ENCODE measurements at regions not wholly inside any gene's neighbourhood (a gene's known extent, or its start where the extent isn't known, plus 50 kb on each side); places are given as distances from the start of the nearest gene placed in this dataset.

GRCh38 chr2:187709065-187709464 is 154.8 kb upstream of the TFPI start:
- 89% methylated on average over 2 of the region's 2 CpGs for WGBS
- TF ChIP-seq EGR1 (IDR thresholded peaks at IDR 0.05; ENCODE audit: low read depth in 2 of 2) (no peak), HNF4A (conservative IDR thresholded peaks at IDR 0.05) (no peak), SP1 (IDR thresholded peaks at IDR 0.05) (no peak), YY1 (IDR thresholded peaks at IDR 0.05) (no peak), FOXA2 (IDR thresholded peaks at IDR 0.05) (no peak), GABPA (IDR thresholded peaks at IDR 0.05 in 1 of 2, conservative IDR thresholded peaks at IDR 0.05 in 1 of 2) (no peak), HNF4G (IDR thresholded peaks at IDR 0.05) (no peak), CTCF (IDR thresholded peaks at IDR 0.05; ENCODE audit: low read depth, low read length, missing input control) (no peak), RXRA (IDR thresholded peaks at IDR 0.05) (no peak), NR2F2 (IDR thresholded peaks at IDR 0.05) (no peak), JUND (IDR thresholded peaks at IDR 0.05) (no peak)
- TF ChIP-seq, protein P1, sequence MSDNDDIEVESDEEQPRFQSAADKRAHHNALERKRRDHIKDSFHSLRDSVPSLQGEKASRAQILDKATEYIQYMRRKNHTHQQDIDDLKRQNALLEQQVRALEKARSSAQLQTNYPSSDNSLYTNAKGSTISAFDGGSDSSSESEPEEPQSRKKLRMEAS (IDR thresholded peaks at IDR 0.05): no peak
- no peak for DNase-seq (ENCODE audit: low spot score)
- H3K4me1 ChIP-seq (ENCODE audit: control insufficient read depth in 4 of 4, insufficient read depth in 4 of 4, low read length in 3 of 4): no peaks in the 10 kb centered on the region
- no peaks in the 10 kb centered on the region for H3K27me3 ChIP-seq (ENCODE audit: control insufficient read depth in 4 of 4, insufficient read depth in 4 of 4, low read length in 3 of 4)
- H3K4me3 ChIP-seq (ENCODE audit: low read depth in 1 of 3, low read length in 3 of 3): no peak overlapping the region
- H3K9ac ChIP-seq (ENCODE audit: low read depth in 1 of 2, low read length in 2 of 2): no peak overlapping the region
- H3K27ac ChIP-seq (ENCODE audit: low read depth in 1 of 2, low read length in 2 of 2): no peak overlapping the region
- no peaks in the 10 kb centered on the region for H3K9me3 ChIP-seq (ENCODE audit: control insufficient read depth in 4 of 4, low read length in 3 of 4)
- no peaks in the 10 kb centered on the region for H3K36me3 ChIP-seq (ENCODE audit: control insufficient read depth in 4 of 4, insufficient read depth in 3 of 4, low read depth in 1 of 4, low read length in 3 of 4)

DNA sequence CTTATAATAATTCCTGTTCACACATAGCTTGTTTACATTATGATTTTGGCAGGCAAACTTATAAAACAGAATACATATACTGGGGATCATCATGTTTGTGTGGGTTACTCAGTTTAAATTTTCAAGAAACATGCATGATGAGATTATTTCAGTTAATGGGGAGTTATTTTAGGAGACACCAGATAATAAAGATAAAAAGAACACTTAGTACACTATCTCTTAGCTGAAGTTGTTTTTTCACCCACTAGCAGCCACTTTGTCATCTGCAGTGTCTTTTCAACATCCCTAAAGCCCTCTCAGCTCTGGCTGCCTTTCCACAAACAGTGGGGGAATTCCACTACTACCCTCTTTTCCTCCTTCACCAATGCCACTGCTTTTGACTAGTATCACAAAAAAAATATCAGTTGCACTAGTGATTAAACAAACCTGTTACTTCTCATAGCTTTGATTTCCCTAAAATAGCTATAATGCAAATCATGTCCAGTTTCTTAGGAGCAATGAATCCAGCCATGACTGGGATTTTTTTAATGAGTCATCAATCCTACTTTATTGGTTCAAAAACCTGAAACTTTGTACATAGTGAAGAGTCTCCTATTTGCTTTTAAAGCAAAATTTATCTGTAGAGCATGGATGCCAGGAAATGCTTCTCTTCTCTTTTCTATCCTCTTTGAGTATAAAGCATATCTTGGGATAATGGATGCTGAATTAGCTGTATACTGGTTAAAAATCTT is 156.7 kb upstream of the TFPI start:
- no peak overlapping the region for H3K27ac ChIP-seq (ENCODE audit: low read depth in 1 of 2, low read length in 2 of 2)
- H3K27me3 ChIP-seq (ENCODE audit: control insufficient read depth in 4 of 4, insufficient read depth in 4 of 4, low read length in 3 of 4): no peaks in the 10 kb centered on the region
- H3K9me3 ChIP-seq (ENCODE audit: control insufficient read depth in 4 of 4, low read length in 3 of 4): no peaks in the 10 kb centered on the region
- H3K36me3 ChIP-seq (ENCODE audit: control insufficient read depth in 4 of 4, insufficient read depth in 3 of 4, low read depth in 1 of 4, low read length in 3 of 4): no peaks in the 10 kb centered on the region
- DNase-seq (ENCODE audit: low spot score): no peak
- no peak overlapping the region for H3K4me3 ChIP-seq (ENCODE audit: low read depth in 1 of 3, low read length in 3 of 3)
- no peak overlapping the region for H3K9ac ChIP-seq (ENCODE audit: low read depth in 1 of 2, low read length in 2 of 2)
- TF ChIP-seq EGR1 (IDR thresholded peaks at IDR 0.05; ENCODE audit: low read depth in 2 of 2): no peak
- TF ChIP-seq RXRA (IDR thresholded peaks at IDR 0.05): no peak
- TF ChIP-seq GABPA (IDR thresholded peaks at IDR 0.05 in 1 of 2, conservative IDR thresholded peaks at IDR 0.05 in 1 of 2): no peak
- no peak for TF ChIP-seq YY1 (IDR thresholded peaks at IDR 0.05)
- no peak for TF ChIP-seq FOXA2 (IDR thresholded peaks at IDR 0.05)
- no peak for TF ChIP-seq JUND (IDR thresholded peaks at IDR 0.05)
- TF ChIP-seq, protein P2, sequence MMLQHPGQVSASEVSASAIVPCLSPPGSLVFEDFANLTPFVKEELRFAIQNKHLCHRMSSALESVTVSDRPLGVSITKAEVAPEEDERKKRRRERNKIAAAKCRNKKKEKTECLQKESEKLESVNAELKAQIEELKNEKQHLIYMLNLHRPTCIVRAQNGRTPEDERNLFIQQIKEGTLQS (IDR thresholded peaks at IDR 0.05): no peak
- no peak for TF ChIP-seq CTCF (IDR thresholded peaks at IDR 0.05; ENCODE audit: low read depth, low read length, missing input control)
- no peak for TF ChIP-seq ZBTB33 (IDR thresholded peaks at IDR 0.05)
- no peak for TF ChIP-seq FOXA1 (IDR thresholded peaks at IDR 0.05)
- TF ChIP-seq HNF4G (IDR thresholded peaks at IDR 0.05): no peak
- no peak for TF ChIP-seq NR2F2 (IDR thresholded peaks at IDR 0.05)
- TF ChIP-seq HNF4A (conservative IDR thresholded peaks at IDR 0.05): no peak
- TF ChIP-seq RAD21 (IDR thresholded peaks at IDR 0.05): no peak
- TF ChIP-seq SP1 (IDR thresholded peaks at IDR 0.05): no peak
- TF ChIP-seq, protein P1 (IDR thresholded peaks at IDR 0.05): no peak
- TF ChIP-seq TAF1 (conservative IDR thresholded peaks at IDR 0.05): no peak
- TF ChIP-seq, protein P3, sequence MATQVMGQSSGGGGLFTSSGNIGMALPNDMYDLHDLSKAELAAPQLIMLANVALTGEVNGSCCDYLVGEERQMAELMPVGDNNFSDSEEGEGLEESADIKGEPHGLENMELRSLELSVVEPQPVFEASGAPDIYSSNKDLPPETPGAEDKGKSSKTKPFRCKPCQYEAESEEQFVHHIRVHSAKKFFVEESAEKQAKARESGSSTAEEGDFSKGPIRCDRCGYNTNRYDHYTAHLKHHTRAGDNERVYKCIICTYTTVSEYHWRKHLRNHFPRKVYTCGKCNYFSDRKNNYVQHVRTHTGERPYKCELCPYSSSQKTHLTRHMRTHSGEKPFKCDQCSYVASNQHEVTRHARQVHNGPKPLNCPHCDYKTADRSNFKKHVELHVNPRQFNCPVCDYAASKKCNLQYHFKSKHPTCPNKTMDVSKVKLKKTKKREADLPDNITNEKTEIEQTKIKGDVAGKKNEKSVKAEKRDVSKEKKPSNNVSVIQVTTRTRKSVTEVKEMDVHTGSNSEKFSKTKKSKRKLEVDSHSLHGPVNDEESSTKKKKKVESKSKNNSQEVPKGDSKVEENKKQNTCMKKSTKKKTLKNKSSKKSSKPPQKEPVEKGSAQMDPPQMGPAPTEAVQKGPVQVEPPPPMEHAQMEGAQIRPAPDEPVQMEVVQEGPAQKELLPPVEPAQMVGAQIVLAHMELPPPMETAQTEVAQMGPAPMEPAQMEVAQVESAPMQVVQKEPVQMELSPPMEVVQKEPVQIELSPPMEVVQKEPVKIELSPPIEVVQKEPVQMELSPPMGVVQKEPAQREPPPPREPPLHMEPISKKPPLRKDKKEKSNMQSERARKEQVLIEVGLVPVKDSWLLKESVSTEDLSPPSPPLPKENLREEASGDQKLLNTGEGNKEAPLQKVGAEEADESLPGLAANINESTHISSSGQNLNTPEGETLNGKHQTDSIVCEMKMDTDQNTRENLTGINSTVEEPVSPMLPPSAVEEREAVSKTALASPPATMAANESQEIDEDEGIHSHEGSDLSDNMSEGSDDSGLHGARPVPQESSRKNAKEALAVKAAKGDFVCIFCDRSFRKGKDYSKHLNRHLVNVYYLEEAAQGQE (IDR thresholded peaks at IDR 0.05): no peak
- H3K4me1 ChIP-seq (ENCODE audit: control insufficient read depth in 4 of 4, insufficient read depth in 4 of 4, low read length in 3 of 4): no peaks in the 10 kb centered on the region

All from liver (tissue), 8 donors.